Hepatocyte (in vitro differentiated cells): ENCODE measurements at regions not wholly inside any gene's neighbourhood (a gene's known extent, or its start where the extent isn't known, plus 50 kb on each side); places are given as distances from the start of the nearest gene placed in this dataset.
A peak's percentile ranks its signal among the peaks of the same experiment; 100 is the strongest.

Experiments used
- DNase-seq: peaks from one replicate; pipeline ENCODE4 v3.0.0-alpha.2; 2016; ENCODE audit warnings: low spot score
- H2AFZ ChIP-seq: fragments of 200-600 bp; sonication (generic); 2 replicates; pipeline ENCODE4 v1.6.0; 2016; ENCODE audit warnings: antibody characterized with exemption, mild to moderate bottlenecking
- H3K27ac ChIP-seq: fragments of 200-600 bp; sonication (generic); 2 replicates; pipeline ENCODE4 v1.5.1; 2016; ENCODE audit warnings: mild to moderate bottlenecking
- H3K27me3 ChIP-seq: fragments of 200-600 bp; sonication (generic); 2 replicates; pipeline ENCODE4 v1.6.1; 2016
- H3K36me3 ChIP-seq: fragments of 200-600 bp; sonication (generic); replicated peaks from 2 replicates; pipeline ENCODE4 v1.5.1; 2016; ENCODE audit warnings: low read depth; ENCODE audit not compliant: insufficient read depth
- H3K4me1 ChIP-seq: fragments of 200-600 bp; sonication (generic); 2 replicates; pipeline ENCODE4 v1.5.1; 2016; ENCODE audit warnings: mild to moderate bottlenecking, moderate library complexity; ENCODE audit not compliant: insufficient read depth
- H3K4me2 ChIP-seq: fragments of 200-600 bp; sonication (generic); 2 replicates; pipeline ENCODE4 v1.6.0; 2016
- H3K4me3 ChIP-seq: fragments of 200-600 bp; sonication (generic); 2 replicates; pipeline ENCODE4 v1.5.1; 2016; ENCODE audit warnings: mild to moderate bottlenecking
- H3K79me2 ChIP-seq: fragments of 200-600 bp; sonication (generic); 2 replicates; pipeline ENCODE4 v1.6.0; 2017; ENCODE audit warnings: mild to moderate bottlenecking
- H3K9me2 ChIP-seq: fragments of 200-600 bp; sonication (generic); replicated peaks from 2 replicates; pipeline ENCODE4 v1.6.0; 2017; ENCODE audit warnings: mild to moderate bottlenecking; ENCODE audit not compliant: insufficient read depth
- H3K9me3 ChIP-seq: fragments of 200-600 bp; sonication (generic); 2 replicates; pipeline ENCODE4 v1.5.1; 2016; ENCODE audit warnings: low read depth, mild to moderate bottlenecking
- H4K20me1 ChIP-seq: fragments of 200-600 bp; sonication (generic); 2 replicates; pipeline ENCODE4 v1.6.0; 2016; ENCODE audit warnings: mild to moderate bottlenecking; ENCODE audit not compliant: insufficient read depth, poor library complexity, severe bottlenecking
- CTCF ChIP-seq: fragments of 200-600 bp; sonication (generic); IDR thresholded peaks from 2 replicates; pipeline ENCODE4 v1.5.1; 2016; ENCODE audit warnings: antibody characterized with exemption, mild to moderate bottlenecking; ENCODE audit not compliant: poor library complexity
- EZH2 ChIP-seq: fragments of 200-600 bp; sonication (generic); IDR thresholded peaks from 2 replicates; pipeline ENCODE4 v1.6.1; 2016; ENCODE audit warnings: antibody characterized with exemption, mild to moderate bottlenecking, borderline replicate concordance
- EZH2phosphoT487 ChIP-seq: fragments of 200-600 bp; sonication (generic); IDR thresholded peaks from one replicate; pipeline ENCODE4 v1.6.1; 2018; ENCODE audit warnings: antibody characterized with exemption, mild to moderate bottlenecking, low read depth, moderate library complexity; ENCODE audit not compliant: unreplicated experiment, severe bottlenecking
- WGBS: methylation state at CpG from one replicate; pipeline ENCODE4 v1.1.6; 2016; ENCODE audit warnings: low lambda C conversion rate; ENCODE audit errors: missing lambda C conversion rate; 5-methylcytosine and 5-hydroxymethylcytosine counted together

GRCh38 chr4:157838366-157838765, 334.5 kb downstream of the GASK1B start:
- Histone ChIP-seq H3K27ac (no peak overlapping the region), H3K4me3 (no peak overlapping the region), H3K36me3 (no peaks in the 10 kb centered on the region), H3K79me2 (no peaks in the 10 kb centered on the region), H3K9me2 (no peaks in the 10 kb centered on the region), H4K20me1 (no peaks in the 10 kb centered on the region), H3K9me3 (no peaks in the 10 kb centered on the region), H3K27me3 (no peaks in the 10 kb centered on the region), H3K4me1 (peaks cover 12% of the 10 kb centered on the region), H2AFZ (no peak overlapping the region), H3K4me2 (no peak overlapping the region)
- TF ChIP-seq EZH2phosphoT487 (no peak), CTCF (no peak), EZH2 (no peak)
- 42% methylated on average over 2 of the region's 2 CpGs for WGBS
- DNase-seq = no peak

- WGBS = 64% methylated on average over 3 of the region's 3 CpGs
- Histone ChIP-seq H3K4me3 (no peak overlapping the region), H3K27ac (no peak overlapping the region), H3K9me2 (no peaks in the 10 kb centered on the region), H3K79me2 (no peaks in the 10 kb centered on the region), H2AFZ (no peak overlapping the region), H4K20me1 (no peaks in the 10 kb centered on the region), H3K4me1 (peaks cover 12% of the 10 kb centered on the region), H3K36me3 (no peaks in the 10 kb centered on the region), H3K9me3 (no peaks in the 10 kb centered on the region), H3K27me3 (no peaks in the 10 kb centered on the region), H3K4me2 (no peak overlapping the region)
- DNase-seq = no peak
- TF ChIP-seq CTCF (no peak), EZH2 (no peak), EZH2phosphoT487 (no peak)
Measured at GRCh38 chr4:157837071-157837703, 335.6 kb downstream of the GASK1B start.

GRCh38 chr4:157832596-157832995, 340.2 kb downstream of the GASK1B start:
- no peak overlapping the region for H3K4me2 ChIP-seq
- H3K36me3 ChIP-seq = no peaks in the 10 kb centered on the region
- no peaks in the 10 kb centered on the region for H4K20me1 ChIP-seq
- TF ChIP-seq EZH2phosphoT487 (no peak), CTCF (no peak), EZH2 (no peak)
- H3K9me2 ChIP-seq = no peaks in the 10 kb centered on the region
- WGBS = 36% methylated on average over 1 of the region's 1 CpG
- peak overlapping the region; percentile 25 for H3K27ac ChIP-seq
- no peaks in the 10 kb centered on the region for H3K9me3 ChIP-seq
- H2AFZ ChIP-seq = no peak overlapping the region
- DNase-seq = peak; percentile 25
- no peaks in the 10 kb centered on the region for H3K4me1 ChIP-seq
- no peaks in the 10 kb centered on the region for H3K79me2 ChIP-seq
- H3K27me3 ChIP-seq = no peaks in the 10 kb centered on the region
- no peak overlapping the region for H3K4me3 ChIP-seq

GRCh38 chr4:157824021-157824420, 348.8 kb downstream of the GASK1B start:
- H3K4me3 ChIP-seq = no peak overlapping the region
- no peaks in the 10 kb centered on the region for H3K79me2 ChIP-seq
- WGBS = 96% methylated on average over 8 of the region's 8 CpGs
- H3K9me2 ChIP-seq = no peaks in the 10 kb centered on the region
- no peak overlapping the region for H3K27ac ChIP-seq
- no peak for TF ChIP-seq EZH2
- TF ChIP-seq EZH2phosphoT487 = no peak
- TF ChIP-seq CTCF = no peak
- no peaks in the 10 kb centered on the region for H3K27me3 ChIP-seq
- no peak for DNase-seq
- no peak overlapping the region for H3K4me2 ChIP-seq
- no peaks in the 10 kb centered on the region for H3K4me1 ChIP-seq
- H2AFZ ChIP-seq = no peak overlapping the region
- no peaks in the 10 kb centered on the region for H4K20me1 ChIP-seq
- H3K36me3 ChIP-seq = no peaks in the 10 kb centered on the region
- H3K9me3 ChIP-seq = no peaks in the 10 kb centered on the region
